Stimulated activated CD8-positive, alpha-beta memory T cell treated with anti-CD3 and anti-CD28 coated beads, Interleukin-7, amount 100 ng/mL, for 48 hours (primary cell): ENCODE measurements at regions not wholly inside any gene's neighbourhood (a gene's known extent, or its start where the extent isn't known, plus 50 kb on each side); places are given as distances from the start of the nearest gene placed in this dataset.
"Not testable (repeated sequence)": the region's sequence is repeated elsewhere in the genome, so short reads cannot be mapped to it uniquely, and the experiment has no call there.

Source experiments
- DNase-seq, 2 donors: peaks; one replicate each; pipeline ENCODE4 v3.0.0-alpha.2; 2020; ENCODE audit warnings: low read depth in 1 of 2; ENCODE audit errors: extremely low read depth in 1 of 2

DNA sequence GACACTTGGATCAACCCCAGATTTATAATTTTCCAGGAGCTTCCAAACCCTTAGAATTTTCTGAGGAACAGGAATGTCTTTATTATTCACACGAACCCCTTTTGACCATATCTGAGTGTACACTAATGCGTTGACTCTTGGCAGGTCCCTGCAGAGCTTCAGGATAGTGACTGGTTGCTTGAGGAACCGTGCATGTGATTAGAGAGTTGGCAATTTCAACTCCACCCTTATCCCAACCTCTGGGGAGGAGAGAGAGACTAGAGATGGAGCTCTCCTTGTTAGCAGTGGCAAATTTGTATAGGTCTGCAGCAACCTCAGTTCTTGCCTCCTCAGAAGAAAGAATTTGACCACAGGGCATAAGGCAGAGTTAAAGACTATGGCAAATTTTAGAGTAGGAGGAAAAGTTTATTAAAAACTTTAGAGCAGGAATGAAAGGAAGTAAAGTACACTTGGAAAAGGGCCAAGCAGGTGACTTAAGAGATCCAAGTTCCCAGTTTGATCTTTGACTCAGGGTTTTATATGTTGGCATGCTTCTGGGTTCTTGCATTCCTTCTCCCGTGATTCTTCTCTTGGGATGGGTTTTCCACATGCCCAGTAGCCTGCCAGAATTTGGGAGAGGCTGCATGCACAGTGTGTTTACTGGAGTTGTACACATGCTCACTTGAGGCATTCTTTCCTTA lies 93.8 kb upstream of the ETV3 start:
- DNase-seq = no peak

DNA sequence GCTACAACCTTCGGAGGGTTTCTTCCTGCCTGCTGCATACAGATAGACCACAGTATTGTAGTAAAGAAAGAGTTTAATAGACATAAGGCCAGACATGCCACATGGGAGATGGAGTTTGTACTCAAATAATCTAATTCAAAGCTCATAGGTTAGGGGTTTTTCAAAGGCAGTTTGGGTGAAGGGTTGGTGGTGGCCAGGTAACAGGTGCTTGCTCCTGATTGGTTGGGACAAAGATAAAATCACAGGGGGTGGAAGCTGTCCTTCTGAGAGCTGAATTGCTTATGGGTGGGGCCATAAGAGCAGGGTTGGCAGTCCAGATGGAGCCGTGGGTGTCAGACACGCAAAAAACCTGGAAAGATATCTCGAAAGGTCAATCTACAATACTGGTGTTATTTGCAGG lies 92.3 kb upstream of the ETV3 start:
- DNase-seq = no peak

DNA sequence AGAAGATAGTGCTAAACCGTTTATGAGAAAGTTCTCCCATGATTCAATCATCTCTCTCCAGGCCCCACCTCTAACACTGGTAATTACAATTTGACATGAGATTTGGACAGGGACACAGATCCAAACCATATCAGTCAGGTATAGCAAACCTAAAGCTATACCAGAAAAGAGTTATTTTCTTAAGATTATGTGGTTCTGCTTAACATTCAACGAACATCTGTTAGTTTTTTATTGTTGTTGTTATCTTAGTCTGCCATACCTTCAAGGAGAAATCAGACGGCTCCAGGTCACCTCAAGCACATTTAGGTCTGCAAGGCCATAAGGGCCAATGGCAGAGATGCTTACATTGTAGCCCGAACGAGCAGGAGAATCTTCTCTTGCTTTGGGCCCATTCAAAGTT lies 89.5 kb upstream of the ETV3 start:
- no peak for DNase-seq

DNA sequence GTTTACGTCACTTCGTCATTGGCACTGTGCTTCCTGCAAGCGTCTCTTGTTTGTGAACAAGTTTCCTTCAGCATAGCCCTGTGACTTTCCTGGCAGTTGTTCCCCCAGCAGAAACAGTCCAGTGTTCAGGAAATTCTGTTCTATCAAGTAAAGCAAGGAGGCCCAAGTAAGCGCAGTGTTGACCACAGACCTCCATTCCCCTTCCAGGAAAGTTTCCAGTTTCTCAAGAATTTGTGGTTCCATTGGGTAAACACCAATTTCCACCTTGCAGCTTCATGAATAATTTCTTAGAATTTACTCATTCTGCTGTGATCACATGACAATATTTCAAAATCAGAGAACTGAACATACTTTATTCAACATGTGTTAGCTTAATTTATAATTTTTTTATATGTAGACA lies 88.5 kb upstream of the ETV3 start:
- DNase-seq = no peak

DNA sequence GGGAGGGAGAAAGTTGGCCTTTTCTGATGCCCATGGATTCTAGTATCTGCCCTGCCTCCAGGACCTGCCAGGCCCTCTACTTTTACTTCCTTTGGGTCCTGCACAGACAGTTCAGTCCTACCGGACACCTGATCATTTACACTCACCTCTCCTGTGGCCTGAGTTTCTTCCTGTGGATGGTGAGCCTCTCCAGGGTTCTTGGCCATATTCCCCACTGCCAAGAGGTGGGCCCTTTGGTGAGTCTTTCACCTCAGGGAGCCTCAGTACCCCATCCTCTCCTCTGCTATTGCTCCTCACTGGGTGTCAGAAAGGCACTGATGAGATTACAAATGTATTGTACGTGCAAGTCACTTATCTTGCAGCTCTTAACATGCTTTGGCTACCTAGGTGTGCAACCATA lies 81.4 kb upstream of the ETV3 start:
- DNase-seq = no peak

DNA sequence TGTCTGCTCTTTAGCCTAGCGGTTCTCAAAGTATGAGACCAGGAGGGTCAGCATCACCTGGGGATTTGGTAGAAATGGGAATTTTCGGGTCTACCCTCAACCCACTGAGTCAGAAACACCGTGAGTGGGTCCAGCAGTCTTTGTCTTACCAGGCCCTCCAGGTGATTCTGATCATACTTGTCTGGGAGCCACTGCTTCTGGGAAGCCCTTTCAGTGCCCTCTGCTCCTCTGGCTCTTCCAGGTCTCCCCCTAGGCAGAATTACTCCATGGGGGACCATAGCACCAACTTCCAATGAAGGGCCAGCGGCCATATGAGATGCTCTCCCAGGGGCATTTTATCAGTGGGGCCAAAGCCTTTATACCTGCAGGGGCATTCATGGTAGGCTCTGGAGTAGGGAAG lies 81.0 kb upstream of the ETV3 start:
- DNase-seq = no peak

DNA sequence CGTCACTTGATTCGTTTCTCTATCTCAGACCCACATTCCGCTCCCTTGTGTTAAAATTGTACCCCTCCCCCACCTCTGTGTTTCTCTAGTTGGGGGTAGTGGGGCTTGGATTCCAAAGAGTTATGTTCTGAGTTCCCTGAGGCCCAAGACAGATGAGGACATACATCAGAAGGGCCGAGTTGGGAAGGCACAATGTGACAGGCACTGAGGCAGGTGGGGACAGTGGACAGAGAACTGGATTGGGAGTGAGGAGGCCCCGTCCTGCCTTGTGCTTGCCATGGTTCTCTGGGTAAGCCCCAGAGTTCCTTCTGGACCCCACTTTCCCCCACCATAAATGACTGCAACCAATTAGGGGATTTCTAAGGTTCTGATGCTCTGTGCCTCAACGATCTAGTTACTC lies 80.5 kb upstream of the ETV3 start:
- DNase-seq = no peak

DNA sequence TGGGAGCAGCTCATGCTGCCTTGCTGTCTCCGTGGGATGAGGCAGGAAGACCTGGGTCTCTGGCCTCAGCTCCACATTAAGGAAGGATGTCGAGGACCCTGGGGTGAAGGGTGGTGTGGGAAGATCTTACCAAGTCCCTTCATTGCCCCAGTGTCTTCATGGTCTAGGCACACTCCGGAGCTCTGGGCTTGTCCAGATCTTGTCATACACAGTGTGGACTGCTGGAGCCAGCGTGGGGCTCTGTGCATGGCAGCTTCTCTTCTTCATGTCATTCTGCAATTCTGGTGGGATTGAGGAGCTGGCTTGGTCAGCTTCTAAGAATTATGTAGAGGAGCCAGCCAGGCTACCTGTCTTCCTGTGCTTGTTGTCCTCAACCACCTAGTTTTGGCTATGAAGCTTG lies 79.3 kb upstream of the ETV3 start:
- DNase-seq = no peak

DNA sequence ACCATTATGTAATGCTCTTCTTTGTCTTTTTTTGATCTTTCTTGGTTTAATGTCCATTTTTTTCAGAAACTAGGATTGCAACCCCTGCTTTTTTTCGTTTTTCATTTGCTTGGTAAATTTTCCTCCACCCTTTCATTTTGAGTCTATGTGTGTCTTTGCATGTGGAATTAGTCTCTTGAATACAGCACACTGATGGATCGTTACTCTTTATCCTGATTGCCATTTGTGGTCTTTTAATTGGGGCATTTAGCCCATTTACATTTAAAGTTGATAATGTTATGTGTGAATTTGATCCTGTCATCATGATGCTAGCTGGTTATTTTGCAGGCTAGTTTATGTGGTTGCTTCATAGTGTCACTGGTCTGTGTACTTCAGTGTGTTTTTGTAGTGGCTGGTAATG lies 75.6 kb upstream of the ETV3 start:
- no peak for DNase-seq

DNA sequence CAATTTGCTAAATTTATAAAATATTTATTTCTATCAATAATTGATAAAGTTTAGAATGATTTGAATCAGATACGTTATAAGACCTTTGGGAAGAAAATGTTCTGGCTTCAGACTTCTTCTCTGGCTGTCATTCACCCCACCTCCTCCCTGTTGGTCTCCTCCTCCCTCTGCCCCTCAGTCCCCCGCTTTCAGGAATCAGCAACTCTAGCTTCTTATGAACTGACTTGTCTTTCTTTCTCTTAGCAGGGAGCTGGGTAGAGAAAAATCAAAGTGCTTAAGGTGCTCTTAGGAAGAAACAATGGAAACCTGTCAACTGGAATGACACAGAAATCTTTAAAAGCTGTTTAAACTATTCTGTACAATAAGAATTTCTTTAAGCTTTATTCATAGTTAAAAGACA lies 71.3 kb upstream of the ETV3 start:
- no peak for DNase-seq

DNA sequence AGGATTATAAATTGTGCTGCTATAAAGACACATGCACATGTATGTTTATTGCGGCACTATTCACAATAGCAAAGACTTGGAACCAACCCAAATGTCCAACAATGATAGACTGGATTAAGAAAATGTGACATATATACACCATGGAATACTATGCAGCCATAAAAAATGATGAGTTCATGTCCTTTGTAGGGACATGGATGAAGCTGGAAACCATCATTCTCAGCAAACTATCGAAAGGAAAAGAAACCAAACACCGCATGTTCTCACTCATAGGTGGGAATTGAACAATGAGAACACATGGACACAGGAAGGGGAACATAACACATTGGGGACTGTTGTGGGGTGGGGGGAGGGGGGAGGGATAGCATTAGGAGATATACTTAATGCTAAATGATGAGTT lies 67.8 kb upstream of the ETV3 start:
- not testable (repeated sequence) for DNase-seq

DNA sequence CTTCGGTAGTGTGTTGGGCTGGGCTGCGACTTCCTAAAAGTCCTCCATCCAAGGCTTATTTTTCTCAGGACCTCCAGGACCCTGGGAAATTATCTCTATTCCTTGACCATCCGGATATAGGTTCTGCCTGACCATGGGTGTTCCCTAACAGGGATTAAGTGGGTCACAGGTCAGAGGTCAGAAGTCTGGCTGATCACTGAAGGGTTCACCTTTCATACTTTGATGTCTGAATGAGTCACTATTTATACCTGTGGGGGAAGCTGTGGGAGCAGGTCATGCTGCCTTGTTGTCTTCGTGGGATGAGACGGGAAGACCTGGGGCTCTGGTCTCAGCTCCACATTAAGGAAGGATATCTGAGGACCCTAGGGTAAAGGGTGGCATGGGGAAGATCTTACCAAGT lies 65.0 kb upstream of the ETV3 start:
- DNase-seq = no peak

DNA sequence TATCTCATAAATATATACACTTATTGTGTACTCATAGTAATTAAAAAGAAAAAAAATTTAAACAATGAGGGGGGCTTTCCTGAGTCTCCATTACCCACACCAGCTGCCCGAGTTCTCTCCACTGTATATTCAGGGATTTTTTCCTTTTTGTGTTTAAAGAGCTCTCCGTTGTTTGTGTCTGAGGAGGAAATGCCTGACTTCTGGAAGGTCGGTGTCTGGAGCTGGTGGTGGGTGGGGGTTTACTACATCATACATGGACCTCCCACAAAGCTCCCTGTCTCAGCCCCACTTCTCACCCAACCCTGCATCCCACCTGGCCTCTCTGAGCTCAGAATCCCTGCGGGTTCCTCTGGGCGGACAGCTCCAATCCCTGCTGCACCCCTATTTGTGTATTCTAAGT lies 64.1 kb upstream of the ETV3 start:
- no peak for DNase-seq

DNA sequence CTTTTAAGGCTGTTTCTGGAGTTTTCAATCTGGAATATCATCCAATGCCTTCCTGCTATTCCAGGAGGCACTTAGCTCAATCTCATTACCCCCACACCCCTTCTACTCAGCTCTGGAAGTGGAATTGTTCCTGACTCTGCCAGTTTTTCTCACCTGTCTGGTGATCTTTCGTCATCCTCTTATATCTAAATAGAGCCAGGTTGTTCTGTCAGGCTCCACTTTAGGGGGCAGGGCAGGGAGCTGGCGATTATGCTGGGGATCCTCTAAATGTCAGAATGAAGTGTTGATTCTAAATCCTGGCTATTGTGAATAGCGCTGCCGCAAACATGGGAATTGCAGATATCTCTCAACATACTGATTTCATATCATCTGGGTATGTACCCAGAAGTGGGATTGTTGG lies 63.6 kb upstream of the ETV3 start:
- no peak for DNase-seq

DNA sequence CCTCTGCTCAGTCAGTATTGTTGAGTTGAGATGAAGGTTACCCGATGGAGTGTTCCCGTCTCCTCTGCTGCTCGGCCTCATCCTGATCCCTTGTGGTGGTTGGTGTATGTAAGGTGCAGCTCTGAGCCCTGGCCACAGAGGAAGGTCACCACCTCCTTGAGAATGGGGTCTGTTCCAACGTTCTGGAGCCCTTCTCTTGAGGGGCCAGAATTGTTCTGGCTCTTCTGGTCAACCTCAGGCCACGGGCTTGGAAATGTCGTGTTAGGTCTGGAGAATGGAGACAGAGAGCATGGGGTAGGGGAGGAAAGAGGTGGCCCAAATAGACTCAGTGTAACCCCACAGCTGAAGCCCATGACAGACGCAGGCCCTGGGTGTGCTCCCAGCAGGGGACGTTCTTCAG lies 62.3 kb upstream of the ETV3 start:
- DNase-seq = no peak

DNA sequence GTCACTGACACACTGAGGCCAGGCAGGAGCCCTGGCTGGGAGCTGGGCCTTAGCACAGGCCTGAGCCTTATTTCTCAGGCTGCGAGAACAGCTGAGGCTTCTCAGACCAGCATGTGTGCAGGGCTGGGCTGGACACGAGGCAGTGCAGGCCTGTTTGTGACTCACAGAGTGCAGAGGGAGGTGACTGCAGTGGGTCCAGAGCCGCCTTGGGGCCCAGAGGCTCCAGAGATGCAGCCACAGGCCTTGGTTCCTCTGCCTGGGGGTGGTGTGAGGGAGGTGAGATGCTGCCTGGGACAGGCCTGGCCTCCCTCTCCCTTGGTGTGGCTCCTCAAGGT lies 61.2 kb upstream of the ETV3 start:
- no peak for DNase-seq

DNA sequence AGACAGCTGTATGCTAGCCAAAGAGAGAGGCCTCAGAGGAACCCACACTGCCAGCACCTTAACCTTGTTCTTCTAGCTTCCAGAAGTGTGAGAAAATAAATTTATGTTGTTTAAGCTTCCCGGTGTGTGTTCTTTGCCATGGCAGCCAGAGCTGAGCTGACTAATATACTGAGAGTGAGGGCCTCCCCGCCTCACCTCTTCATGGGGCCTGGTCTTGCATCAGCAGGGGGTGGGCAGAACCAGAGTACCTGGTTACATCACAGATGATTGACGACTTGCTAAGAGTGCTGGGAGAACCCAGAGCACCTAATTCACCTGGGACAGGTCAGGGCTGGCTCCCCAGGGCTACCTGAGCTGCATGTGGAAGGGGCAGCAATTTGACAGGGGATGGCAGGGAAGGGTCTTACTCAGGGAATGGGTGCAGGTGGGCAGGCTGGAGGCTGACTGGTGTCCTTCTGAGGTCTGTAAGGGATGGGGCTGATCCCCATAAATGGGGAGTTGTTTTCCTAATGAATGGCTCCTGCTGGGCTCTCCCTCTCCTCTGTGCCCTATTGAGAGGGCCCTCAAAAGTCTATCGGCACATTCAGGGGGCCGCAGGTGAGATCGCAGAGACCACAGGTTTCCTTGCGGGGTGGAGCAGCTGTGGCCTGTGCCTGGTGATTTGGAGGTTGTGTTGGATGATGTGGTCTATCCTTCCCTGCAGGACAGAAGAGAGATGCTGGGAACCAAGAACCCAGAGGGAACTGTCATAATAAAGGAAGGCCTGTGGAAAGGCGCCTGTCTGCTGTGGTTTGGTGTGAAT lies 60.6 kb upstream of the ETV3 start:
- DNase-seq = peak in 1 of 2 donors; percentile 2

DNA sequence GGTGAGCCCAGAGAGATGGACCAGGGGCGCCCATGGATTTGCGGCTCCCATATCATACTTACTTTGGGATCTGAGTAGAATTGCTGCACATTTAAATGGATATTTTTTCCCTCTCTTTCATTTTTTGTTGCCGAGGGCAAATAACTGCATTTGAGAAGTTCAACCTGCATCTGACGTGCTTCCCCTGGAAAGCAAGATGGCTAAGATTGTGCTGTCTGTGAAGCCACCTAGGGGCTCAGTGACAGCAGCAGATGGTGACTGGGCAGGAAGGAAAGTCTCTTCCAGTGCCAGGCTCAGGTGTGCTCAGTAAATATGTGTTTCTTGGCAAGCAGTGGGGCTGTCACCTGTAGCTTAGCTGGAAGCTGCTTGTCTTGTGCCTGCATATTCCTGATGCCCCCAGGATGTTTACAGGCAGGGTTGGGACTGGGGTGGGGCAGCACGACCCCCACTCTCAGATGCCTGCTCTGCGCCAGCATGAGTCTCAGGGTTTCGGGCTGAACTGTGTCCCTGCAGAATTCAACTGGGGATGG lies 59.8 kb upstream of the ETV3 start:
- no peak for DNase-seq

DNA sequence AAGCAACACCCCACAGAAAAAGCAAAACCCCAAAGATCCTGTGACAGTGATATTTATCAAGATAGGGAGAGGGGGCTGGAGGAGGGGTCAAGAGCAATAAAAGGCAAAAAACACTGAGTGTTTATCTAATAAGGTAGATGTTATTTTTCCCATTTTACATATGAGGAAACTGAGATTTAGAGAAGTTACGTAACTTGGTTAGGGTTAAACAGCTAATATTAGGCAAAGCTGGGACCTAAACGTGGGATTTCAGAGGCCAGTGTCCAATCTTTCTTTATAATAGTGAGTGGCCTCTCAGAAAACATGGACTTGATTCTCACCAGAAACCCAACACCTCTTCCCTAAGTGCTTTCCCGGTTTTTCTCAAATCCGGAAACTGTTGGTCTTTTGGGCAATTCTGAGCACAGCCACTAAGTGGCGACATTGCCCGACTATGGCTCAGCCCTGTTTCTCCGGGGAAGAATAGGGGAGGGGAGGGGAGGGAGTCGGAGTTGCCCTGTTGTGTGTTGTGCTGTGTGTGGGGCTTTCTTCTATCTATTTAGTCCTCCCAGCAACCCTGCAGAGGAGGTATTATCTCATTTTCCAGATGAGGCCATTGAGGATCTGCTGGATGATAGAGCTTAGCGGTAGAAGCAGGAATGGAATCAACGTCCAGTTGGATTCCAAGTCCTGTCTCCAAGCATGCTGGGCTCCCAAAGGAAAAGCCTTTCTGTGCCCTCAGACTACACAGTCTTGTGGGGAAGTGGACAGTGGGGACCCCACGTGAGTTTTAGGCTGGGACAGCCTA lies 58.7 kb upstream of the ETV3 start:
- not testable (repeated sequence) for DNase-seq

DNA sequence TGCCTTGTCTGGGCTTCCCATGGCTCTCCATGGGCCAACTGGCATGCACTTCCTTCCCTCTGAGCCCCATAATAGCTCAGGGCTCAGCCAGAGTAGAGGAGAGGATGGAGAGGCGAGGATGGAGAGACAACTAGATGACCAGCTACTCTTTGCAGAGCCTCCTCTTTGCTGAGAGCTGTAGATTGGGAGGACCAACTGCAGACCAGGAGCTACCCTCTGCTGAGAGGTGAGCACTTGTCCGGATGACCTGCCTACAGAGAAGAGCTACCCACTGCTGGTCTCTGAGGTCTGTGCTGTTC lies 58.0 kb upstream of the ETV3 start:
- DNase-seq = no peak

DNA sequence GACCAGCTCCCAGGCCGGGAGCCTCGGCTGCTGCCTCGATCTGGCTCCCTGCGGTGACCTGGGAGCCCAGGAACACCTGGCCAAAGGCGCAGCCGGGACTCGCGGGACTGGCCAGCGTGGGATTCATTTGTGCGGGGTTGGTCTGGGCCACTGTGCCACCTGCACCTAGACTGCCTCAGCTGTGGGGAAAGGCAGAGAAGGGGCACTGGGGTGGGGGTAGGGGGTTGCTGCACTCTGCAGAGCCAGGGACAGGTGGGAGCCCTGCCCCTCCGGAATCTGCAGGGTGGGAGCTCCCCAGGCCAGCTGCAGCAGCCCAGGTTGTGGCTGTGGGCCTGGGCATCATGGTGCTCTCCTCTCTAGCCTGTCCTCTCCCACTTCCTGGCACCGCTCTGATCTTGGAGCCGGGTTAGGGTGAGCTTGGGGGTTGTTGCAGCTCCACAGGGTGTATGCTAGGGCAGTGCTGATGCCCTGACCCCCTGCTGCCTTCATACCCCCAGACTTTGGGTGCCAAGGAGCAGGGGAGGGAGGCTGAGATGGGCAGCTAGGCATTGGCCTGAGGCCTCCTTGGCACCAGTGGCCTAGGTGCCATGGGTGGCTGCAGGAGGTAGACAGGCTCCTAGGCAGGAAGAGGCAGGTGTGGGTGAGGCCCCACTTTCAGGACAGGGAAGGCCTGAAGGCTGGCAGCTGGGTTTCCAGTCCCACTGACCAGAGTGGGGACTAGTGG lies 57.5 kb upstream of the ETV3 start:
- no peak for DNase-seq
